ENCODE measurements at regions not wholly inside any gene's neighbourhood (a gene's known extent, or its start where the extent isn't known, plus 50 kb on each side); places are given as distances from the start of the nearest gene placed in this dataset.

DNA sequence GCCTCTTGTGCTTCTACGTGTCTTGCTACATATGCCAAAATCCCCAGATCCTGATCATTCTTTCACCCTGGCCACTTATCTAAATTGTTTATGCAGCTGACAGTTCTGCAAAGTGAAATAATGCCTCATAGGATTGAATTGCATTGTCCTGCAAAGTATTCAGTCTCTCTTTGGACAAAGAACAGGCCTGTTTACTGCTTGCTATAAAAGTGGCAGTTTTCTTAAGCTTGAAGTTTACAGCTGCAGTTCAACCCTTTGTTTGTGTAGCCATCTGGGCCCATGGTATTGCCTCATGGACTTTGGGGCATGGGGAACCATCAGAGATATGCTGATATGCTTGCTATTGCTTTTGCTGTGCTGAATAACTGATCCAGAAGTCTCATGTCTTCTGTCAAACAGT is 523.2 kb downstream of the OTOL1 start:
- no peak for DNase-seq

DNA sequence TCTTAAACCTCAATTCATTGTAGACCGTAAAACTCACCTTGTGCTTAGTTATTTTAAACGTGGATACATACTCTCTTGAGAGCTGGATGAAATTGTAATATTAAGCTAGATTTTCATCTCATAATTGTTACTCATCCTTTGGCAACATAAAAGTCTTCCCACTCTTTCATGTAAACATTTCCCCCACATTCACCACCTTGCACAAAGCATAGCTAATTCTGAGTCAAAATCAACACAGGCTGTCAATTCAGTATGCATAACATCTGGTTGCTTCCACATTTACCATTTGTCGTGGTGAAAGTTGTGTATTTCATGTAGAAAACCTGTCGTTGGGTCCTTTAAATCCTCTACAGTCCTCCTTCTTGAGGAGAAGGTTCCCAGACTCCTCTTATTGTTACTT is 524.6 kb downstream of the OTOL1 start:
- no peak for DNase-seq

DNA sequence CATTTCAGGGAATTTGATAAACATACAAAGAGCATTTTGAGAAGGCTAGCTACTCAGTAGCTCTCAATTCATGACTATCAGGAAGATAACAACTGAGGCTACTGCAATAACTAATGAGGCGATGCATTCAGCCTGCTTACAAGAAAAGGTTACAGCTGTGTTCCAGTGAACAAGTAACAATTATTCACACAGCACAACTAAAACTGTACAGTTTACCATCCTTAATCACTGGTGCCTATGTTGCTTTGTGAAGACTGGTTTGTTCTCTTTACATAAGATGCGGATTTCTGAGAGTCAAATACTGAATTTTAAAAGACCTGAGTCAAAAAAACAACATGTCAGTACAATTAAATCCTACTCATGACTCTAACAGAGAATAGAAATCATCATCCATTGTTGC is 526.3 kb downstream of the OTOL1 start:
- DNase-seq, result no peak

DNA sequence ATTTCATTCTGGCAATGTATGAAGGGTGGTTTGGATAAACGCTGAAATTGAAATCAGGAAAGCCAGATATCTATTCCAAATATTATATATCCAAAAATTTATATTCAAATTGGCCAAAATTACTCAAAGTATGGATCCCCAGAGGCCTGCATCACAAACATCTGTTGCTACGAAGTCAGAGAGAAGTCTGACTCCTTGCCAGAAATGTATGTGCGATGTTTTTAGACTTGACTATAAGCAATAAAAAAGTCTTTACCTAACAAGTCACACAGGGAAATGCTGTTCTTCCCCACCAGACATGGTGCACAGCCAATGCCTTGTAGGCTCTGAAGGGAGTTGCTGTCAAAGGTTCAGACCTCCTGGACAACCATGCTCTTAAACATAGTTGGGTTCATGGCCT is 533.1 kb downstream of the OTOL1 start:
- DNase-seq, result peak; percentile 49

DNA sequence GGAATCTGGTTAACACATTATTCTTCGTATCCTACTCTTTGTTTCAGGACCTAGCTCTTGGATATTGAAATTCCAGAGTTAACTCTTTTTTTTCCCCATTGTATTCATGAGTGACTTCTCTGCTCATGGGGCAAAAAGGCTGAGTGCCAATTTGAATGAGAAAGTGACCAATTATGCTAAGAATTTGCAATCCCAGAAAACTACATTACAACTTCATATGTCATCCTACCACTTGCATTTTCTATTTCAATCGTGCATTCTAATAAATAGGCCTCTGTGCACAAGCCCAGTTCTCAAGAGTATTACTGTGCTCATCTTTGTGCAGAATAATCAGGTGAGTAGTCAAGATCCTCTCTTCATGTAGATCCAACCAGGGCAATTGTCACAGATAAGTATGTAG is 537.8 kb downstream of the OTOL1 start:
- no peak for DNase-seq

DNA sequence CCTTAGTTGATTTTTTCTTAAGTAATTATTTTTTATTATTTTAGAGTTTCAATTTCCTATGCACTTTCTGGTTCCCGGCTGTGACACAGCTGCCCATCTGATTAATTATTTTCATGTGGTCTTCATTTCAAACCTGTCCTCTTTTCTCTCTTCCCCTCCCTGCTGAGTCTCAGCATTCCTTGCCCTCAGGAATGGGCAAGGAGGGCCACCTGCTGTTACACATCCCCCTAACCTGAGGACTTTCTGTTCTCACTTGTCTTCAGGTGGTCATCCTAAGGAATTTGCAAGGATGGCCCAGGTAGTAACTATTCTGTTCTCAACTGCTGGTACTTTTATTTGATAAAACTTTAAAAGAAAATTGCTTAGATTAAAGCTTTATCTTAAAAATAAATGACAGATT is 545.0 kb downstream of the OTOL1 start:
- no peak for DNase-seq

DNA sequence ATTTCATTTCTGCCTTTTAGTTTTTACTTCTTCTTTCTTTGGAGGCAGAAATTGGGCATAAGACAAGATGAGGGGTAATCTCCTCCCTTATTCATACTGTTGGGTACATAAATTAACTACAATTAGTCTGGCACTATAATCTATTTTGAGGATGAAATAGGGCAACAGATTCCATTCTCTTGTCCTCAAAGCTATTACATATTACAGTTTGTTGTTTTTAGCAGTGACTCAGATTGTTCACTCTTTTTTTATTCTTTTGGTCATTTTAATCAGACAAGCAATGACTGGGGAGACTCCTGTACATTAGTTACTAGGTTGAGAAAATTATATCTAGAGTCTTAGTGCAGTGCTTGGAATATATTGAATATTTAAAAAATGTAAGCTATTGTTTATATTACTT is 556.0 kb downstream of the OTOL1 start:
- no peak for DNase-seq

DNA sequence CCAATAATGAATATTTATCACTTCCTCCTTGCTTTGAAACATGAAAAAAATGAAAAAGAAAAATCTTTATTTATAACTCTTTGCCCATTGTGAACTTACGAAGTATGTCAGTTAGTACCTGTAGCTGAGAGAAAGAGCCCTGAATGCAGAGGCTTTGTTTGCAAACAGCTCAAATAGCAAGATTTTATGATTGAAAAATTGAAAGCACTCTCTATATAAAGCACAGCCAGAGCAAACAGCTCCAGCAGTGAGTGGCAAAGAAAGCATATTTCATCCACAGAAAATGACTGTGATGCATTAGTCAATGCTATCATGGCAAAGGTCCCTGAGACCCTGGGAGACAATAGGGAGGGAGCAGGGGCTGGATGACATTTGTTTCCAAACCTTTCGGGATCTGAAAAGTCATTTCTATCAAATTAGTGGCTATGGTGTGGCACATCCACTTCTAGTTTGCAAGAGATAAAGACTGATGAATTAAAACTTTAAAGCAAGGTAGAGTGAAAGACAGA is 576.1 kb downstream of the OTOL1 start:
- DNase-seq, result no peak

DNA sequence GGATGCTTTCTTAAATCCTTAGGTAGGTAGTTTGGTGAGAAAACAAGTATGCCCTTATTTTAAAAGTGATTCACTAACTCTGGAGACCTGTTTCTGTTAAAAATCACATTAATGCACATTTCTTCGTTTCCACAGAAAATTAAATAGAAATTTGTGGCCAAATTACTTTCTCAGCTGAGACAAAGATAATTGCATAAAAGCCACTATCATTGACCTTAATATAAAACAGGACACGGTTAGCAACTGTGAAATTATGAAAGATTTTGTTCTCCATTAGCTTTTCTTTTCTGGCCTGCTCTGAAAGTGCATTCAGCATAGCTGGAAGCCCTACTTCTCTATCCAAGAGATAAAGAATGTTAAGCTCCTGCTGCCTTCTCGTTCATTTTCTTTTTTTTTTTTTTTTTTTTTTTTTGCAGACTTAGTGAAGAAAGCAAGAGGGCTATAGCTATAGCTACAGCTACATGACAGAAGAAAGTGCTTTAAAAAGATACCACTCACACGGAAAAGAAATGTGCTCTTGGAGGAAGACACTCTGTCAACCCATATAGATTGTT is 576.9 kb downstream of the OTOL1 start:
- DNase-seq, result no peak

DNA sequence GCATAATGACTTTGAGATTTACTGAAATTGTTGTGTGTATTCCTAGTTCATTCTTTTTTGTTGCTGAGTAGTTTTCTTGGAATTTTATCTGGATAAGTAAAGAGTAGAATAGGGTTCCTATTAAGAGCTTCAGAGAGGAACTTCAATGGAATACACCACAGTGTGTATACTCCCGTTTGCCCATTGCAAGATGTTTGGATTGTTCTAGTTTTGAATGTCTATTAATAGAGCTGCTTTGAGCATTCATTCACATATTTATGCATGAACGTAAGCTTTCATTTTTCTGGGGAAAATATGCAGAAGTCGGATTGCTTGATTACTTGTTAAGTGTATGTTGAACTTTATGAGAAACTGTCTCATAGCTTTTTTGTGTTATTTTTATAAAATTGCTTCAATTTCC is 580.5 kb downstream of the OTOL1 start:
- DNase-seq, result no peak

DNA sequence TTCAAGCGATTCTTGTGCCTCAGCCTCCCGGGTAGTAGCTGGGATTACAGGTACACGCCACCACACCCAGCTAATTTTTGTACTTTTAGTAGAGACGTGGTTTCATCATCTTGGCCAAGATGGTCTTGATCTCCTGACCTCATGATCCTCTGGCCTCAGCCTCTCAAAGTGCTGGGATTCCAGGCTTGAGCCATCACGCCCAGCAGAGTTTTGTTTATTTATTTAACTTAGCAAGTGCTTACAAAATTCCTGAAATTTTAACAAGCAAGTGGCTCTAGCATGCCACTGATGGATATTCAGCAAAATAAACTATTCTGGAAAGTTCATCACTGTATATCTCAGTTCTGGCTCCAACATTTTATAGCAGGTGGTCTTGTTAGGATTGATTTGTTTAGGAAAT is 585.9 kb downstream of the OTOL1 start:
- DNase-seq, result no peak

DNA sequence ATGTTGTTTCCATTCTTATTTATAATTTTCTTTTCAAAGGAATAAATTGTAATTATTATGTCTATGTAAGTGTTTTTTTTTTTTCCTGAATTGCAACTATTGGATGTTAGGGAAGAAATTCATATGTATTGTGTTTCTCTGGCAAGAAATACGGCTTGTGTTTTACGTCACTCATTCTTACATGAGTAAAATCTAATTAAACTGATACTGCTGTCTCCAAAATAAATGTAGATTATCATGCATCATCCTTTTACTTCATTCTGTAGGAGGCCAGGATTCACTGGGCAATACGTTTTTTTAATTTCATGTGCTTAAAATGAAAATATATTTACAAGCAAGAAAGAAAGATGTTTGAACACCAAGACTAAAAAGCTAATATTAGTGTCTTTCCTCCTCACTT is 590.8 kb downstream of the OTOL1 start:
- DNase-seq, result no peak

DNA sequence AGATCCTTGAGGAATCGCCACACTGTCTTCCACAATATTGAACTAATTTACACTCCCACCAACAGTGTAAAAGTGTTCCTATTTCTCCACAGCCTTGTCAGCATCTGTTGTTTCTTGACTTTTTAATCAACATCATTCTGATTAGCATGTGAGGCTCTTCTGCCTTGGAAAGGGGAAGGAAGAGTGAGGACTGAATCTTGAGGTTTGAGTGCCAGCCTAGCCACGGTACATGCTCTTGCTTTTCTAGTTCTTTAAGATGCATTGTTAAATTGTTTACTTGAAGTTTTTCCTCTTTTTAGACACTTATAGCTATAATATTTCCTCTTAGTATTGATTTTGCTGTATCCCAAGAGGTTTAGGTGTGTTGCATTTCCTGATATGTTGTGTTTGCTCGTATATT is 596.1 kb downstream of the OTOL1 start:
- no peak for DNase-seq

DNA sequence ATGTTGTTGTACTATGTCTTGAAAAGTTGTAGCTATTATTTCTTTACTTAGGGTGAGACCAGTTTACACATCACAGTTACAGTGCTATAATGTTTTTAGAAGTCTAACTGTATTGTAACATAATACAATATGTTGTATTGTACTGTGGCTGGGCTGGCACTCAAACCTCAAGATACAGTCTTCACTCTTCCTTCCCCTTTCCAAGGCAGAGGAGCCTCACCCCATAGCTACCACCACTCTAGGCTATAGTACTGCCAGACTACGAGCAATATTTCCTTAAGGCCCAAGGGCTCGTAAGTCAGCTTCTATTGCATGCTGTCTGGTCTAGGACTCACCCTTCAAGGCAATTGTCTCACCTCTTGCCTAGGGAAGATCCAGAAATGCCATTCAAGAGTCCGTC is 597.7 kb downstream of the OTOL1 start:
- no peak for DNase-seq

DNA sequence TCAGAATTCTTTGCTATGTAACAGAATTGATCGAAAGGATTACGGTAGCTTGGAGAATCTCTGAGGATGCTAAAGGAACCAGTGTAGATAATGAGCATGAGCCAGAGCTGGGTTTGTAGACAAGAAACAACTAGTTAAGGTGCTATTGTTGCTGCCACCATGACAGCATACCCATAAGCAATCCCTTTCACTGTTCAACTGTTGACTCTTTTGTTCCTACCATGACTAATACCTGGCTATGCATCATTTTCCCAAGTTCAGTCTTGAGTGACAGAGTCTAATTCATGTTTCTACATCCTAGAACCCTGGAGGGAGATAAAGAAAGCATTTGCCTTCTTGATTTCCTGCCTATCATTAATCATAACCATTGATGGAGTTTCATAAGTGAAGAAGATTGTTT is 600.3 kb downstream of the OTOL1 start:
- DNase-seq, result no peak

DNA sequence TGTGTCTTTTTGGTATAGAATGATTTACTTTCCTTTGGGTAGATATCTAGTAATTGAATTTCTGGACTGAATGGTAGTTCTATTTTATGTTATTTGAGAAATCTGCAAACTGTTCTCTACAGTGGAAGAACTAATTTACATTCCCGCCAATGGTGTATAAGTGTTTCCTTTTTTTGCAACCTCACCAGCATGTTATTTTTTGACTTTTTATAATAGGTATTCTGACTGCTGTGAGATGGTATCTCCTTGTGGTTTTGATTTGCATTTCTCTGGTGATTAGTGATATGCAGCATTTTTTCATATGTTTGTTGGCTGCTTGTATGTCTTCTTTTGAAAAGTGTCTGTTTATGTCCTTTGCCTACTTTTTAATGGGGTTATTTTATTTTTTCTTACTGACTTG is 607.2 kb downstream of the OTOL1 start:
- no peak for DNase-seq

DNA sequence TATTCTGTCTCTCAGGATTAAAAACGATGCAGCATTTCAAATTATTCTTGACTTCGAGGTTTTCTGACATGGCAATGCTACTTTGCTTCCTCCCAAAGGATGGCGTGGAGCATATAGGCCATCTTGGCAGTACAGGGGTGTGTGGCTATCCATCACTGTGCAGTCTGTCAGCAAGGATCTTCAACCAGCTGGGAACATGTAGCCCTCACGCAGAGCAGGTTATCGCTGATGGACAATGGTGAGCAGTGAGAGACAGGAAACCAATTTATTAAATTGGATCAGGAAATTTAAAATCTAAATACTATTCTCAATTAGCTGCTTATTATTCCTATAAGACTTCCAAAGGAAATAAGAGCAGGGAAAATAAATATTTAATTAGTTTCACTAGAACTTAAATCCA is 615.3 kb downstream of the OTOL1 start:
- no peak for DNase-seq

DNA sequence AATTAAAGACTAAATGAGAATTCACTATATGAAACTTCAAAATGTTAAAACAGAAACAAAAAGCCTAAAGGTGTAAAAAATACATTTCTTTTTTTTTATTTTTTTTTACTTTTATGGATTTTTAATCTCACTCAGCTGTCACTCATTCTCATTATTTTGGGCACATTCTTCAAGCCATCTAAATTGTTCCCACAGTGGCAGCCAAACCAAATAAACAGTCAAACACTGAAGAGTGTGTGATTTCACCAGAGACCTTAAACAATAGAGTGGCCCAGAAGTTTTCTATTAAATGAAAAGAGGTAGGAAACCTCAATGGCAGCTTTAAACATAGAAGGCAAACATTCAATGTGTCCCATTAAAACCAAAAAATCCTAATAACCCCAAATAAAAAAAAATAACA is 616.1 kb downstream of the OTOL1 start:
- DNase-seq, result no peak

DNA sequence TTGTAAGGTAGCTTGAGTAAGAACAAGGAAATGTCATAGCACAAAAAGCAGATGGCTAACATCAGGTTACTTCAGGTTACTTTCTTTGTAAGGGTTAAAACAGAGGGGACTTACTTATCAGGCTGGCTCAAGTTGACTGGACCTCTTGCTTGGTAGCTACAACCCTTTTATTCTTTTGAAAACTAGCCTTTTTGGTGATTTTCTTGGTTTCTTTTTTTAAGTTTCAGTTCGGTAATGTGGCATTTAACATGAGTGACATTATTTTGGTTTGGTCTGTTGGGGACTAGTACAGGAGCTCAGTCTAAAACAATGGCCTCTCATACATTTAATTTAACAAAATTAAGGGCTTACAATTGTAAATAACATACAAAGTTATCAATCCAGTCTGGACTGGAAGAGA is 621.4 kb downstream of the OTOL1 start:
- DNase-seq, result no peak

DNA sequence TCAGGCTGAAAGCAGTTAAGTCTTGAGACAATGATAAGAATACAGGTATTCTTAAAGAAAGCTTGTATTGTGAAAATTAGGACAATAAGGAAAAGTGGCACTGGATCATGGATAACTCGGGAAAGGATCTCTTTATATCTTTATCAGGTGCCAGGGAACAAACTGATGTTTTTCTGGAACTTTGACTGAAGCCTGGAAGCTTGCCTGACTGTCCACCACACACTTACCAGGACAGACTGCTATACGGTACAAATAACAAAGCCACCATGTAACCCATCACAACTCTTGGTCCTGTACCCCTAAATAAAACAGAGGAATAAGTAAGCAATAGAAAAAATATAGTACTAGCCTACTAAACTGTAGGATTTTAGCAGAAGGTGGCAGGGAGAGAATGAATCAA is 623.0 kb downstream of the OTOL1 start:
- no peak for DNase-seq

DNA sequence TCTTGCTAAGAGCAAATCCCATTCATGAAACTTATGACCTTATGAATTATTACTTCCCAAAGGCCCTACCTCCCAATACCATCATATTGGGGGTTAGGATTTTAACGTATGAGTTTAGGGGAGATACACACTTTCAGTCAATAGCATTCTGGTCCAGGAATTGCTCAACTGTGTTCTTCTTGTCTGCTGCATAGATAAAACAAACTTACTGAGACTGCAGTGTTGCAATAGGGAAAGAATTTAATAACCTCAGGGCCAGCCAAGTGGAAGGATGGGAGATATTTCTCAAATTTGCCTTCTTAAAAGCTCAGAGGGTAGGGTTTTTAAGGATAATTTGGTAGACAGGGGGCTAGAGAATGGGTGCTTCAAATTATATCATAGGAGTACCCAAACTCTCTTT is 625.8 kb downstream of the OTOL1 start:
- DNase-seq, result no peak

DNA sequence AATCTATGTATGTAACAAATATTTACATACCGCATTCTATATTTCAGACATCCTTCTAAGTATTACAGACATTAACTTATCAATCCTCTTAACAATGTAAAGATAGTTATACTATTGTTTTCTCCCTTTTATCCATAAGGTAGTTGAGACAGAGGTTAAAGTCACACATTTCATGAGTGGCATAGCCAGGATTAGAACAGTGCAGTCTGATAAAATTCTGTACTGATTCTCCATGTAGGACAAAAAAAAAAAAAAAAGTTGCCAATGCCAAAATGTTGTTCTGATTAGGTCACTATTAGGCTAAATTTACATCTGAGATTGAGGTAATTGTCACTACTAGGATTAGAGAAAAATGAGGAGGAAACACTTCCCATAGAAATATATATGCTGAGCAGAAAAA is 629.2 kb downstream of the OTOL1 start:
- no peak for DNase-seq

DNA sequence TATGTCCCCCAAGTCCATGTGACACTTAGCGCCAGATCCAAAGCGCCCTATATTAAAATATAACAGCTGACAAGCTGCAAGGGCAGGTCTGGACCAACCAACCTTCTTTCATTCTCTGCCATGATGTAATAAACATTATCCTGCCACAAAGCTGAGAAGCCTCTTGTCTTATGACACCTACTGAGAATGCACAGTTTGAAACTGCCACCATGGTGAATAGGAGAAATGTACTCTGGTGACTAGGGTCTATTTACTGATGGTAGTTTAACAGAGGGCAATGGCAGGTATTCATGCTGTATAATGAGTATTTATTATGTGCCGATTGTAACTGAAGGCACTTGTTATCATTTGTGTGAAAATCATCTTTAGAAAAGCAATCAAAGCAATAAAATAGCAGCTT is 634.0 kb downstream of the OTOL1 start:
- DNase-seq, result no peak

DNA sequence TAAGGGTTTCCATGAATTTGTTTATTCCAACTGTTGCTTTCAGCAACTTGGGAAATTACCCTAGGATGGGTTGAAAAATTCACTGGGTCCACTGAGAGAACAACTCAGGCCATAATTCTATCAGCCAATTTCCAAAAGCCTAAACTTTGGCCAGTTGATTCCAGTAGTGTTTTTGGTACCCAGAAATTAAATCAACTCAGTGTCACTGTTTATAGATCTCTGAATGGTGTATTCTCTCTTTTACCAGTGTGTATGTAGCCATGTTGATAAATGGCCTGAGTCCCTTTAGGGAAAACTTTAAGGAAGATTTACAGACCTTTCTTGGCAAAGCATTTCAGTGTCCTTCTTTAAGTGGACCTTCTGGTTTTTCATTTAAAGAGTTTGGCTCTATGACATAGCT is 636.4 kb downstream of the OTOL1 start:
- no peak for DNase-seq

DNA sequence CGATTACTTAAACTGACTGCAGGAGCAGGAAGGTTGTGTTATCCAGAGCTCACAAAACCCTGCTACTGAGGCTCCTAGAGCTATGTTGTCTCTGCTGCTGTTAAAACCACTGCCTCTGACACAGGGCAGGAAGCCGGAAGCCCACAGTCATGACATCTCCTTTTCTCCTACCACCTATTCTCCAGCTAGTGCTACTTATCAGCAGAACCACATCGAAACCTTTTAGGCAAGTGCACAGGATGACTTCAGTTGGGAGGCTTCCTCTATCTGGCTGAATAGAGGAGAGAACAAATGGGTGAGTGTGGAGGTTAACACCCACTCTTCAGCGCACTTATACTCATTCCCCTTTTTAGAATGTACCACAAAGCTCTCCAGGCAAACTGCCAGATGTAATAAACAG is 638.0 kb downstream of the OTOL1 start:
- no peak for DNase-seq

DNA sequence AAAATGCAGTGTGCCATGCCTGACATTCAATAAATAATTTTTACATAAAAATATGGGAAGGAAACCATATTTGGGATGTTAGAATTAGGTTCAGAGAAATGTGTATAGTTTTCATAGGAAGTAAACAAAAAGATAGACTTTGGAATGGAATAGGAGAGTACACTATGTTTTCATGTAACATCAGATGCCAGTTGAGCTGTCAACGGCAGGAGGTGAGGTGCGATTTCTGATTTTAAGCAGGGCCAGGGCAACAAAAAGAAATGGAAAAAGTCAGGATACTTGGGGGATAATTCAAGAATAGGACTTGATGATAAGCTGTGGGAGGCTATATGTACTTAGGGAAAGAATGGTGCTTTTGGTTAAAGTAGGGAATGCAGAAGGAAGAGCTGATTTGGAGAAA is 639.5 kb downstream of the OTOL1 start:
- DNase-seq, result no peak
